SH-SY5Y (cell line): ENCODE measurements at regions not wholly inside any gene's neighbourhood (a gene's known extent, or its start where the extent isn't known, plus 50 kb on each side); places are given as distances from the start of the nearest gene placed in this dataset.

ENCODE experiments used
- GATA2 ChIP-seq: IDR thresholded peaks from 2 replicates; pipeline ENCODE4 v1.6.1; 2011; ENCODE audit warnings: mild to moderate bottlenecking, low read depth, low read length
- GATA3 ChIP-seq: IDR thresholded peaks from 2 replicates; pipeline ENCODE4 v1.6.1; 2011; ENCODE audit warnings: low read depth, mild to moderate bottlenecking, low read length, moderate library complexity

DNA sequence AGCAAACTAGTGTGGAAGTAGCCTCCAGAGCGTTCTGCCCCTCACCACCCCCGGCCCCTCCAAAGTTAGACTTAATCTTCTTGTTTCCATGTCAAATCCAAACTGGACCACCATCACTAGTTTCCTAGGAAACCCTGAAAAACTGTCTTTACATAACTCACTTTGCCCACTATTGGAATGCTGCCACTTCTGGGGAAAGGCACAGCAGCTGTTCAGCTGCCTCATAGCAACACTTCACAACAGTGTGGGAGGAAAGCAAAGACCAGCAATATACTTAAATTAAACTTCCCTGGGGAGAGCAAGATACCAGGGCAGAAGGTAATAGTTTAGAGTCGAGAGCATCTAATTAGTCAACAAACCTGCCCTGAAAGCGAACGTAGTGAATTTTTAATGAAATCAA is 452.2 kb downstream of the KCNJ2 start:
- TF ChIP-seq GATA3, result no peak
- TF ChIP-seq GATA2, result no peak
